K562 (cell line): ENCODE measurements at regions not wholly inside any gene's neighbourhood (a gene's known extent, or its start where the extent isn't known, plus 50 kb on each side); places are given as distances from the start of the nearest gene placed in this dataset.

Experiments
- ATAC-seq: fragments of 200-7000 bp; cut with Tn5 transposase; 3 replicates; pipeline ENCODE4 v1.9.1; 2020; ENCODE audit warnings: moderate library complexity
- BruUV-seq: library from RNA; stranded (reverse); fragments of 400-500 nt; replicated peaks from 2 replicates; lab custom pipeline; 2021; lab: Mats Ljungman, UMichigan
- CTCF ChIA-PET: fragments of 300-600 bp; formaldehyde crosslinking; extraction: SDS; loops from one replicate; lab custom pipeline; 2021; ENCODE audit warnings: low intra/inter-chr PET ratio; lab: Yijun Ruan, JAX
- POLR2A ChIA-PET: fragments of 300-600, 350-650 bp; sonication (Branson Sonifier 250); formaldehyde crosslinking; extraction: SDS; loops from one replicate; lab custom pipeline; 2021; ENCODE audit warnings: antibody characterized with exemption, inconsistent platforms; lab: Yijun Ruan, JAX
- DNase-seq, 4 experiments: peaks; one replicate each; pipeline versions ENCODE4 v3.0.0 to v3.0.0-alpha.2; 2011 to 2018; ENCODE audit warnings: low spot score in 3 of 4, mixed read lengths in 3 of 4; ENCODE audit errors: extremely low read depth in 1 of 4
- FAIRE-seq: peaks from 2 replicates; lab custom pipeline; 2011; peaks lifted over from hg19 to GRCh38; lab: Jason Lieb, UNC
- H2AFZ ChIP-seq: 2 replicates; pipeline ENCODE4 v1.6.0; 2011; ENCODE audit warnings: low read depth, low read length, control low read depth, inconsistent platforms
- H3K27ac ChIP-seq: fragments of 200-600 bp; 3 replicates; pipeline ENCODE4 v1.8.0; 2011; ENCODE audit warnings: low read depth, mild to moderate bottlenecking, control low read depth, inconsistent platforms, low read length, moderate library complexity, mixed read lengths; ENCODE audit errors: extremely low read depth
- H3K27me3 ChIP-seq, 2 experiments: fragments of 300-600 bp in 1 of 2; 2 replicates in 1 of 2; 3 replicates in 1 of 2; pipeline versions ENCODE4 v1.6.0 to v1.8.0; 2011; ENCODE audit warnings: inconsistent platforms in 2 of 2, low read length in 2 of 2, mild to moderate bottlenecking in 1 of 2, mixed read lengths in 1 of 2, moderate library complexity in 1 of 2; ENCODE audit not compliant: control insufficient read depth in 2 of 2, insufficient read depth in 2 of 2
- H3K36me3 ChIP-seq: fragments of 300-600 bp; 3 replicates; pipeline ENCODE4 v1.8.0; 2011; ENCODE audit warnings: mild to moderate bottlenecking, low read length, inconsistent platforms; ENCODE audit not compliant: control insufficient read depth, insufficient read depth
- H3K4me1 ChIP-seq, 2 experiments: fragments of 200-600 bp in 1 of 2; replicated peaks in 1 of 2; 2 replicates in 1 of 2; 3 replicates in 1 of 2; pipeline versions ENCODE4 v1.5.1 to v1.8.0; 2011; ENCODE audit warnings: inconsistent platforms in 2 of 2, low read length in 2 of 2, mild to moderate bottlenecking in 1 of 2, mixed read lengths in 1 of 2, moderate library complexity in 1 of 2; ENCODE audit not compliant: control insufficient read depth in 2 of 2, insufficient read depth in 2 of 2
- H3K4me2 ChIP-seq: 2 replicates; pipeline ENCODE4 v1.6.1; 2011; ENCODE audit warnings: low read length, control low read depth, inconsistent platforms, mixed read lengths; ENCODE audit not compliant: insufficient read depth
- H3K4me3 ChIP-seq: fragments of 200-600 bp; sonication (generic), shearing (Covaris generic); 2 replicates; pipeline ENCODE4 v1.5.1; 2016; ENCODE audit warnings: control low read depth, inconsistent platforms
- H3K79me2 ChIP-seq: fragments of 200-600 bp; 3 replicates; pipeline ENCODE4 v1.8.0; 2011; ENCODE audit warnings: low read length, inconsistent platforms; ENCODE audit not compliant: control insufficient read depth, insufficient read depth
- H3K9ac ChIP-seq, 2 experiments: 2 replicates each; pipeline versions ENCODE4 v1.6.0 to v1.6.1; 2011; ENCODE audit warnings: low read depth in 2 of 2, low read length in 2 of 2, control low read depth in 1 of 2, inconsistent platforms in 1 of 2, mild to moderate bottlenecking in 1 of 2, mixed read lengths in 1 of 2; ENCODE audit not compliant: insufficient read depth in 1 of 2
- H3K9me1 ChIP-seq: one replicate; pipeline ENCODE4 v1.6.0; 2011; ENCODE audit warnings: inconsistent platforms, mild to moderate bottlenecking, low read length, moderate library complexity; ENCODE audit not compliant: control insufficient read depth, insufficient read depth
- H3K9me3 ChIP-seq: replicated peaks from 2 replicates; pipeline ENCODE4 v1.5.1; 2011; ENCODE audit warnings: low read depth, low read length, inconsistent platforms; ENCODE audit not compliant: control insufficient read depth, insufficient read depth
- H4K20me1 ChIP-seq: replicated peaks from 2 replicates; pipeline ENCODE4 v1.6.1; 2011; ENCODE audit warnings: low read length, inconsistent platforms, mixed read lengths; ENCODE audit not compliant: control insufficient read depth, insufficient read depth
- CBX5 ChIP-seq: IDR thresholded peaks from 2 replicates; pipeline ENCODE4 v1.6.1; 2014; ENCODE audit warnings: low read depth, borderline replicate concordance
- CREM ChIP-seq: IDR thresholded peaks from 2 replicates; pipeline ENCODE4 v1.6.1; 2014; ENCODE audit warnings: antibody characterized with exemption, low read depth
- FOXJ3 ChIP-seq: sonication (generic); formaldehyde crosslinking; IDR thresholded peaks from 2 replicates; pipeline ENCODE4 v1.4.0; 2020; ENCODE audit warnings: mild to moderate bottlenecking, missing genetic modification reagents
- HDAC8 ChIP-seq: fragments of 450-650 bp; IDR thresholded peaks from 2 replicates; pipeline ENCODE4 v1.6.1; 2016; ENCODE audit warnings: mild to moderate bottlenecking, missing genetic modification characterization, moderate library complexity, missing compliant biosample characterization
- HDGF ChIP-seq: fragments of 450-650 bp; IDR thresholded peaks from 2 replicates; pipeline ENCODE4 v1.6.1; 2016
- HLTF ChIP-seq: fragments of 450-650 bp; IDR thresholded peaks from 2 replicates; pipeline ENCODE4 v1.6.1; 2016
- KDM2B ChIP-seq: fragments of 250-450 bp; sonication (Bioruptor Pico); IDR thresholded peaks from 2 replicates; pipeline ENCODE4 v1.8.0; 2021; ENCODE audit warnings: mild to moderate bottlenecking, moderate library complexity
- MAFG ChIP-seq: fragments of 450-650 bp; conservative IDR thresholded peaks from 2 replicates; pipeline ENCODE4 v1.6.1; 2016; ENCODE audit warnings: missing genetic modification characterization, missing compliant biosample characterization
- MEF2D ChIP-seq: conservative IDR thresholded peaks from 2 replicates; pipeline ENCODE4 v1.6.1; 2016; ENCODE audit warnings: low read depth, missing genetic modification characterization, missing compliant biosample characterization
- MEIS2 ChIP-seq: fragments of 450-650 bp; IDR thresholded peaks from 2 replicates; pipeline ENCODE4 v1.6.1; 2014; ENCODE audit warnings: mild to moderate bottlenecking; ENCODE audit not compliant: partially characterized antibody
- MLX ChIP-seq, 2 experiments: fragments of 450-650 bp in 1 of 2; sonication (generic) in 1 of 2; formaldehyde crosslinking; conservative IDR thresholded peaks; 2 replicates each; pipeline versions ENCODE4 v1.4.0 to v1.8.1; 2020 to 2022; ENCODE audit warnings: mild to moderate bottlenecking in 1 of 2, missing genetic modification reagents in 1 of 2
- NFE2 ChIP-seq: IDR thresholded peaks from 2 replicates; pipeline ENCODE4 v1.6.1; 2014; ENCODE audit warnings: antibody characterized with exemption, low read depth
- SRSF1 ChIP-seq: fragments of 200-400 bp; formaldehyde crosslinking; IDR thresholded peaks from 2 replicates; pipeline ENCODE4 v1.6.1; 2017; ENCODE audit warnings: mild to moderate bottlenecking, low read depth, low read length, moderate library complexity
- TSC22D4 ChIP-seq: fragments of 450-650 bp; IDR thresholded peaks from 2 replicates; pipeline ENCODE4 v1.6.1; 2016; ENCODE audit warnings: missing genetic modification characterization, missing biosample characterization, control low read depth
- XRCC5 ChIP-seq: fragments of 200-400 bp; formaldehyde crosslinking; IDR thresholded peaks from 2 replicates; pipeline ENCODE4 v1.6.1; 2017; ENCODE audit warnings: low read depth, mild to moderate bottlenecking, low read length
- ZBTB2 ChIP-seq: fragments of 450-650 bp; IDR thresholded peaks from 2 replicates; pipeline ENCODE4 v1.6.1; 2016; ENCODE audit warnings: antibody characterized with exemption
- ZNF717 ChIP-seq: fragments of 250-450 bp; sonication (Bioruptor Pico); IDR thresholded peaks from 2 replicates; pipeline ENCODE4 v1.5.0; 2021
- WGBS: fragments of 100-300 bp; shearing (Covaris generic); methylation state at CpG from one replicate; pipeline ENCODE4 v1.1.6; 2016; ENCODE audit warnings: low coverage, mixed read lengths; ENCODE audit not compliant: insufficient coverage; ENCODE audit errors: missing lambda C conversion rate; 5-methylcytosine and 5-hydroxymethylcytosine counted together
- in situ Hi-C: fragments of 300-500 bp; cut with MboI; formaldehyde crosslinking; loops from 4 replicates; pipeline ENCODE4 v1.15.0; 2018; ENCODE audit warnings: inconsistent platforms, mixed read lengths
- intact Hi-C: fragments of 100-400 bp; cut with micrococcal nuclease; formaldehyde crosslinking; loops from 2 replicates; pipeline ENCODE4 v1.14.2; 2022

DNA sequence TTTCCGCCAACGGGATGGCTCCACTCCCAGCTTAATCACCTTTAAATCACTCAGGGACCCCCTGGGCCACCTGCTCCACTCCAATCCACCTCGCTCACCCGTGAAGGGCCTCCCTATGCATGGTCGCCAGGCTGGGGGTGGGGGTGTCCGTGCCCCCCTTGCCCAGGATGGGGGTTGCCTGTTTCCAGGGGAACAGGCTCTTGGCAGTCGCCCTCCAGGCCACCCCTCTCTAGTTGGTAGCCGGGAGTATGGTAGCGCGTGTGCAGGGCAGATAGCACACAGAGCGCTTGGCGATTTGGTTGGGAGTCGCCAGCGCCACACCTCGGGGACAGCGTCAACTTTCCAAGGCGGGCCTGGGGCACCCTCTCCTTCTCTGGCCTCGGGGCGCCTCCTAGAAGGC is 134.9 kb upstream of the ZNF92 start:
- ChIA-PET POLR2A (interaction anchor here (0.6 kb wide), 1 partner anchor 9 kb away, joined by 3 read pairs; no protein-coding TSS in a partner anchor), CTCF (no interaction called here)
- Histone ChIP-seq H3K9me3 (no peaks in the 10 kb centered on the region), H3K27me3 (peaks cover 4 to 34% of the 10 kb centered on the region in 2 experiments; a peak in 4 of 5 replicates), H3K79me2 (no peaks in the 10 kb centered on the region), H3K4me3 (no peak overlapping the region), H2AFZ (no peak overlapping the region), H3K4me2 (no peak overlapping the region), H4K20me1 (no peaks in the 10 kb centered on the region), H3K4me1 (peaks cover 0 to 17% of the 10 kb centered on the region in 2 experiments; a peak in 1 of 5 replicates), H3K36me3 (no peaks in the 10 kb centered on the region), H3K9ac (no peak overlapping the region), H3K9me1 (no peaks in the 10 kb centered on the region), H3K27ac (no peak overlapping the region)
- no peak for DNase-seq
- no peak for TF ChIP-seq ZBTB2
- no peak for TF ChIP-seq CREM
- no peak for TF ChIP-seq SRSF1
- TF ChIP-seq MAFG (tag), result no peak
- no peak for TF ChIP-seq KDM2B (CRISPR knock-in tag)
- no peak for TF ChIP-seq HDAC8 (tag)
- no peak for TF ChIP-seq ZNF717
- no peak for TF ChIP-seq CBX5
- TF ChIP-seq TSC22D4 (tag), result no peak
- no peak for TF ChIP-seq XRCC5
- no peak for TF ChIP-seq MEIS2
- no peak for TF ChIP-seq HDGF
- no peak for TF ChIP-seq FOXJ3 (CRISPR knock-in tag)
- no peak for TF ChIP-seq MEF2D (tag)
- TF ChIP-seq NFE2, result no peak
- TF ChIP-seq HLTF, result no peak
- TF ChIP-seq MLX (CRISPR knock-in tag; conservative IDR thresholded peaks at IDR 0.05), result no peak
- no peak for FAIRE-seq
- intact Hi-C loops (no loop called here), in situ Hi-C loops (no loop called here)
- 44% methylated on average over 17 of the region's 19 CpGs for WGBS
- no TSS peak for BruUV-seq
- no peak for ATAC-seq
